ENCODE measurements at regions not wholly inside any gene's neighbourhood (a gene's known extent, or its start where the extent isn't known, plus 50 kb on each side); places are given as distances from the start of the nearest gene placed in this dataset.

- Histone ChIP-seq H4K91ac (replicated peaks; ENCODE audit: insufficient read length, low read length) (no peak overlapping the region), H3K18ac (ENCODE audit: extremely low read depth, low read length) (no peak overlapping the region), H3K4me2 (ENCODE audit: insufficient read depth in 1 of 2, low read depth in 2 of 2, low read length in 2 of 2) (no peak overlapping the region), H3K14ac (ENCODE audit: insufficient read length) (no peak overlapping the region), H3K79me1 (ENCODE audit: low read depth, low read length) (no peaks in the 10 kb centered on the region), H3K4me1 (replicated peaks in 1 of 4; ENCODE audit: control insufficient read depth in 3 of 4, insufficient read depth in 4 of 4, low read length in 3 of 4) (no peaks in the 10 kb centered on the region; a peak in 1 of 7 replicates), H3K79me2 (ENCODE audit: control insufficient read depth in 1 of 2, insufficient read depth in 2 of 2, low read length in 2 of 2) (no peaks in the 10 kb centered on the region), H2AFZ (ENCODE audit: low read length) (no peak overlapping the region), H4K20me1 (replicated peaks in 1 of 2; ENCODE audit: control insufficient read depth in 1 of 2, insufficient read depth in 2 of 2, low read length in 2 of 2) (no peaks in the 10 kb centered on the region), H3K9me3 (ENCODE audit: insufficient read depth in 2 of 2, low read depth in 1 of 2, low read length in 1 of 2) (no peaks in the 10 kb centered on the region), H3K4me3 (ENCODE audit: extremely low read depth in 1 of 4, insufficient read depth in 2 of 4, low read depth in 3 of 4, low read length in 4 of 4) (no peak overlapping the region), H4K5ac (ENCODE audit: insufficient read length, low read depth, low read length) (no peak overlapping the region), H3K4ac (replicated peaks; ENCODE audit: insufficient read length, low read depth, low read length) (no peak overlapping the region), H2BK20ac (ENCODE audit: low read length) (no peak overlapping the region), H3K9ac (replicated peaks in 1 of 4; ENCODE audit: extremely low read depth in 1 of 4, low read depth in 3 of 4, low read length in 3 of 4) (no peak overlapping the region), H2BK5ac (ENCODE audit: low read depth, low read length) (no peak overlapping the region), H3K56ac (replicated peaks; ENCODE audit: insufficient read length, low read depth, low read length) (no peak overlapping the region), H3K27me3 (replicated peaks in 1 of 4; ENCODE audit: control insufficient read depth in 3 of 4, extremely low read depth in 1 of 4, insufficient read depth in 3 of 4, low read length in 3 of 4) (no peaks in the 10 kb centered on the region), H2BK12ac (ENCODE audit: low read depth, low read length) (no peak overlapping the region), H2BK15ac (ENCODE audit: low read length) (no peak overlapping the region), H3K23me2 (ENCODE audit: low read depth, low read length) (no peaks in the 10 kb centered on the region), H3K27ac (ENCODE audit: low read depth, low read length) (no peak overlapping the region), H2AK5ac (ENCODE audit: low read depth, low read length) (no peak overlapping the region), H4K8ac (ENCODE audit: extremely low read depth, insufficient read depth, low read length) (no peak overlapping the region), H3K23ac (ENCODE audit: insufficient read length) (no peak overlapping the region), H3K36me3 (ENCODE audit: control insufficient read depth in 2 of 4, insufficient read depth in 4 of 4, low read length in 3 of 4) (no peaks in the 10 kb centered on the region), H2BK120ac (replicated peaks; ENCODE audit: low read depth, low read length) (no peak overlapping the region)
- DNase-seq (ENCODE audit: low read depth in 1 of 2, low spot score in 2 of 2) (no peak), FAIRE-seq (no peak)
- ChIA-PET POLR2A (ENCODE audit: partially characterized antibody) (no interaction called here), CTCF (ENCODE audit: partially characterized antibody) (interaction anchor here (0.6 to 1.7 kb wide), 6 partner anchors 9 to 388 kb away, joined by 3 to 4 read pairs (median 4); no protein-coding TSS in a partner anchor)
- WGBS, 2 experiments (ENCODE audit: extremely low coverage in 1 of 2, insufficient coverage in 1 of 2, insufficient read length in 1 of 2, insufficient replicate concordance in 2 of 2, low coverage in 1 of 2, low lambda C conversion rate in 2 of 2, missing lambda C conversion rate in 1 of 2) = 97% methylated on average over 4 of the region's 4 CpGs; no CpG with 5 or more reads in 1 of the 2 experiments
- TF ChIP-seq MAX (IDR thresholded peaks at IDR 0.05) (no peak), BCL11A (IDR thresholded peaks at IDR 0.05; ENCODE audit: low read depth in 2 of 2, low read length in 2 of 2) (no peak), JUN (IDR thresholded peaks at IDR 0.05; ENCODE audit: low read depth, low read length) (no peak), HDAC2 (IDR thresholded peaks at IDR 0.05; ENCODE audit: borderline replicate concordance in 1 of 2, low read depth in 2 of 2, low read length in 2 of 2) (no peak), EP300 (IDR thresholded peaks at IDR 0.05; ENCODE audit: borderline replicate concordance in 1 of 2, low read depth in 2 of 2, low read length in 2 of 2) (no peak), ATF3 (IDR thresholded peaks at IDR 0.05; ENCODE audit: insufficient read depth, low read depth, low read length) (no peak), USF2 (IDR thresholded peaks at IDR 0.05; ENCODE audit: low read length) (no peak), GTF2F1 (IDR thresholded peaks at IDR 0.05; ENCODE audit: borderline replicate concordance, low read depth, low read length) (no peak), SUZ12 (IDR thresholded peaks at IDR 0.05; ENCODE audit: low read length) (no peak), CREB1 (IDR thresholded peaks at IDR 0.05) (no peak), ASH2L (IDR thresholded peaks at IDR 0.05; ENCODE audit: low read length) (no peak), EZH2 (IDR thresholded peaks at IDR 0.05; ENCODE audit: low read depth, low read length, severe bottlenecking) (no peak), CHD2 (IDR thresholded peaks at IDR 0.05; ENCODE audit: low read length) (no peak)
These were observed 273.3 kb upstream of the CDH5 start for GRCh38 chr16:66093191-66093590.

All from H1 (cell line).